Activated CD4-positive, alpha-beta T cell treated with anti-CD3 and anti-CD28 coated beads, Interleukin-2, amount 10 ng/mL, durations not matched to agents 7 days and 5 days (primary cell): ENCODE measurements at regions not wholly inside any gene's neighbourhood (a gene's known extent, or its start where the extent isn't known, plus 50 kb on each side); places are given as distances from the start of the nearest gene placed in this dataset.
"Not testable (repeated sequence)": the region's sequence is repeated elsewhere in the genome, so short reads cannot be mapped to it uniquely, and the experiment has no call there.

Source experiments
- CTCF ChIA-PET: fragments of 350-600 bp; sonication (Branson Sonifier 250); formaldehyde crosslinking; loops from one replicate; lab custom pipeline; 2021; ENCODE audit warnings: antibody characterized with exemption; lab: Charles Lee
- POLR2A ChIA-PET: fragments of 350-600 bp; sonication (Branson Sonifier 250); formaldehyde crosslinking; loops from one replicate; lab custom pipeline; 2021; ENCODE audit warnings: antibody characterized with exemption; lab: Charles Lee
- DNase-seq: peaks from one replicate; pipeline ENCODE4 v3.0.0-alpha.2; 2020
- H3K27ac Mint-ChIP-seq: one replicate; pipeline ENCODE4 v1.8.0; 2021; ENCODE audit warnings: mild to moderate bottlenecking, moderate library complexity, mixed read lengths
- H3K27me3 Mint-ChIP-seq: one replicate; pipeline ENCODE4 v1.8.0; 2021; ENCODE audit warnings: mixed read lengths
- H3K36me3 Mint-ChIP-seq: one replicate; pipeline ENCODE4 v1.8.0; 2021; ENCODE audit warnings: low read depth, mixed read lengths
- H3K4me1 Mint-ChIP-seq: one replicate; pipeline ENCODE4 v1.8.0; 2021; ENCODE audit warnings: mixed read lengths
- H3K4me3 Mint-ChIP-seq: one replicate; pipeline ENCODE4 v1.8.0; 2021; ENCODE audit warnings: mild to moderate bottlenecking, moderate library complexity, mixed read lengths
- H3K9me3 Mint-ChIP-seq: one replicate; pipeline ENCODE4 v1.8.0; 2021; ENCODE audit warnings: mixed read lengths

GRCh38 chr2:87669633-87670231 is 78.2 kb upstream of the PLGLB2 start:
- CTCF ChIA-PET, POLR2A ChIA-PET, H3K36me3 Mint-ChIP-seq, DNase-seq, H3K4me1 Mint-ChIP-seq, H3K9me3 Mint-ChIP-seq, H3K27ac Mint-ChIP-seq, H3K27me3 Mint-ChIP-seq, H3K4me3 Mint-ChIP-seq: not testable (repeated sequence)

GRCh38 chr2:87672404-87672803 is 75.5 kb upstream of the PLGLB2 start:
- CTCF ChIA-PET, H3K27me3 Mint-ChIP-seq, H3K4me3 Mint-ChIP-seq, H3K36me3 Mint-ChIP-seq, H3K4me1 Mint-ChIP-seq, H3K9me3 Mint-ChIP-seq, H3K27ac Mint-ChIP-seq, POLR2A ChIA-PET, DNase-seq: not testable (repeated sequence)

DNA sequence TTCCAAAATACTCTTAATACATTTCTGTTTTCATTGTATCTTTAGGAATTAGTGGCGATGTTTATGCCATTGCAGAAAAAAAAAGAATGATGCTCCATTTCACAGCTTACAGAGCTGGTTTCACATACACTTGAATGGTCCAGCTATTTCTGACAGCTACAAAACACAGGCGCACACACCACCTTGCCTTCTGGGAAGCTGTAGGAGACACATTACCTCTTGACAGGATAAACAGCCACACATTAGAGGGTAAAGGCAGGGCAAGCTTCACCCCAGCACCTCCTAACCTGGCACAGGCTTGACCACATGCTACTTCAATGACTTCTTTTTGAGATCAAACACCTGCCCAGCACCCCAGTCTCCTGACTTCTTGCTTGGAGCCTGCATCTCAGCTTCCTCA is 73.2 kb upstream of the PLGLB2 start:
- CTCF ChIA-PET, H3K27ac Mint-ChIP-seq, H3K4me1 Mint-ChIP-seq, H3K36me3 Mint-ChIP-seq, POLR2A ChIA-PET, DNase-seq, H3K4me3 Mint-ChIP-seq, H3K27me3 Mint-ChIP-seq, H3K9me3 Mint-ChIP-seq: not testable (repeated sequence)

GRCh38 chr2:87675487-87675886 is 72.4 kb upstream of the PLGLB2 start:
- H3K9me3 Mint-ChIP-seq, H3K4me3 Mint-ChIP-seq, H3K4me1 Mint-ChIP-seq, POLR2A ChIA-PET, H3K27me3 Mint-ChIP-seq, H3K36me3 Mint-ChIP-seq, H3K27ac Mint-ChIP-seq, DNase-seq, CTCF ChIA-PET: not testable (repeated sequence)

DNA sequence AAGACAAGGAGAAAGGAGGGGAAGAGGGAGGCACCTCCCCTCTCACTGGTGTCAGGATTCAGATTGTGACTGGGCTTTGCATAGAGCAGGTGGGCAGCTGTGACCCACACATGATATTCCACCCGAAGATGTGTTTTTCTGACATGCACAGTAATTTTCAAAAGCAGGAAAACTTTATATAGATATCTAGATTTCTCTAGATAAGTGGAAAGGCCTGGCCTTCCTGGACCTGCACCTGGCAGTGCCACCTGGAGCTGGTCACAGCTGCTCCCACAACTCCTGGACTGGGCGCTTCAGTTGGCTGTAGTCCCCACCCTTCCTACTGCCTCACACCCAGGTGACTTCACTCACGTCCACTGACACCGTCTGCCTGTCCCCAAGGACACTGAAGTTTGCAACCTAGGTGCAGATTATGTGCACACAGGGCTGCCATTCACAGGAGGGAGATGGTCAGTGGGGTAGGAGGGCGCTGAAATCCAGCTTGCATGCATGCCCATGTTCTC is 70.4 kb upstream of the PLGLB2 start:
- H3K9me3 Mint-ChIP-seq, CTCF ChIA-PET, H3K4me3 Mint-ChIP-seq, H3K27ac Mint-ChIP-seq, H3K36me3 Mint-ChIP-seq, H3K4me1 Mint-ChIP-seq, DNase-seq, POLR2A ChIA-PET, H3K27me3 Mint-ChIP-seq: not testable (repeated sequence)

DNA sequence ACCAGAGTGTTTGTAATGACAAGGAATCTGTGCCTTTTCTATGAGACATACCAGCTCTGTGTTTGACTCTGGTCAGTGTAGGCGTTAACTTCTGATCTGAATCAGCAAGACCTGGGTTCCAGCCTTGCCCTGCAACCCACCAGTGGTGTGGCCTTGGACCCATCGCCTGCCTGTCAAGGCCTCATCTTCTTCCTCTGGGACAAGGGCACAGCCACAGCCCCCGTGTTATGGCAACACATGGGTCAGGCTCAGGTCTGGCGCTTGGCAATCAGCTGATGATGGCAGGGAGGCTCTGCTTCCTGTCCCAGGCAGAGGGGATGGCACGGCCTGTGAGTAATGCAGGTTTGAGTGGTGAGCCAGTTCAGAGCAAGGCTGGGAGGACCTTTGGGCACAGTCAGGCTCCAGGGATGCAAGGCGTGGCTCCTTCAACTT is 69.1 kb upstream of the PLGLB2 start:
- H3K27me3 Mint-ChIP-seq, DNase-seq, H3K4me1 Mint-ChIP-seq, H3K36me3 Mint-ChIP-seq, H3K4me3 Mint-ChIP-seq, H3K9me3 Mint-ChIP-seq, POLR2A ChIA-PET, CTCF ChIA-PET, H3K27ac Mint-ChIP-seq: not testable (repeated sequence)

GRCh38 chr2:87679950-87680349 is 67.9 kb upstream of the PLGLB2 start:
- CTCF ChIA-PET, POLR2A ChIA-PET, H3K4me1 Mint-ChIP-seq, H3K27ac Mint-ChIP-seq, H3K36me3 Mint-ChIP-seq, H3K4me3 Mint-ChIP-seq, H3K27me3 Mint-ChIP-seq, DNase-seq, H3K9me3 Mint-ChIP-seq: not testable (repeated sequence)

GRCh38 chr2:87680691-87681090 is 67.2 kb upstream of the PLGLB2 start:
- CTCF ChIA-PET, H3K4me1 Mint-ChIP-seq, H3K4me3 Mint-ChIP-seq, H3K27me3 Mint-ChIP-seq, H3K9me3 Mint-ChIP-seq, H3K27ac Mint-ChIP-seq, POLR2A ChIA-PET, H3K36me3 Mint-ChIP-seq, DNase-seq: not testable (repeated sequence)

GRCh38 chr2:87683451-87683850 is 64.4 kb upstream of the PLGLB2 start:
- H3K4me3 Mint-ChIP-seq, H3K4me1 Mint-ChIP-seq, DNase-seq, POLR2A ChIA-PET, CTCF ChIA-PET, H3K36me3 Mint-ChIP-seq, H3K9me3 Mint-ChIP-seq, H3K27me3 Mint-ChIP-seq, H3K27ac Mint-ChIP-seq: not testable (repeated sequence)

DNA sequence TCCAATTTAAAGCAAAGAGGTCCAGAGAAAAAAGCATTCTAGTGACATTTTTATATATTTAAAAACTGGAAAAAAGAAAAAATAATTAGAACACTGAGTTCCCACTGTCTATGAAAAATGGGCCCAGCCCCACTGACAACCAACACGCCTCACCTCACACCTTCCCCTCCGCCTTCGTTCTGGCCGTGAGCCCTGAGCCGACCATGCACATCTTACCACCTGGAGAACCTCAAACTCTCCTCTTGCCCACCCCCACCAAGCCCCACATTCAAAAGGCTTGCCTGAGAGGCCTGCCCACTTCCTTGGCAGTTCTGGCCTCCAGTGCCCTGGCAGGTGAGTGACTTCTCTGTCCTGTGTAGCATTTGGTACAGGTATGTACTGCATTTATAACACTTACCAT is 63.9 kb upstream of the PLGLB2 start:
- H3K4me3 Mint-ChIP-seq, POLR2A ChIA-PET, CTCF ChIA-PET: not testable (repeated sequence)

GRCh38 chr2:87685558-87685957 is 62.3 kb upstream of the PLGLB2 start:
- DNase-seq, H3K27ac Mint-ChIP-seq, POLR2A ChIA-PET, CTCF ChIA-PET, H3K9me3 Mint-ChIP-seq, H3K36me3 Mint-ChIP-seq, H3K4me3 Mint-ChIP-seq, H3K27me3 Mint-ChIP-seq, H3K4me1 Mint-ChIP-seq: not testable (repeated sequence)

More for the DNA sequence above, 63.9 kb upstream of the PLGLB2 start:
- H3K36me3 Mint-ChIP-seq, H3K27ac Mint-ChIP-seq, H3K4me1 Mint-ChIP-seq, H3K9me3 Mint-ChIP-seq, H3K27me3 Mint-ChIP-seq, DNase-seq: not testable (repeated sequence)

DNA sequence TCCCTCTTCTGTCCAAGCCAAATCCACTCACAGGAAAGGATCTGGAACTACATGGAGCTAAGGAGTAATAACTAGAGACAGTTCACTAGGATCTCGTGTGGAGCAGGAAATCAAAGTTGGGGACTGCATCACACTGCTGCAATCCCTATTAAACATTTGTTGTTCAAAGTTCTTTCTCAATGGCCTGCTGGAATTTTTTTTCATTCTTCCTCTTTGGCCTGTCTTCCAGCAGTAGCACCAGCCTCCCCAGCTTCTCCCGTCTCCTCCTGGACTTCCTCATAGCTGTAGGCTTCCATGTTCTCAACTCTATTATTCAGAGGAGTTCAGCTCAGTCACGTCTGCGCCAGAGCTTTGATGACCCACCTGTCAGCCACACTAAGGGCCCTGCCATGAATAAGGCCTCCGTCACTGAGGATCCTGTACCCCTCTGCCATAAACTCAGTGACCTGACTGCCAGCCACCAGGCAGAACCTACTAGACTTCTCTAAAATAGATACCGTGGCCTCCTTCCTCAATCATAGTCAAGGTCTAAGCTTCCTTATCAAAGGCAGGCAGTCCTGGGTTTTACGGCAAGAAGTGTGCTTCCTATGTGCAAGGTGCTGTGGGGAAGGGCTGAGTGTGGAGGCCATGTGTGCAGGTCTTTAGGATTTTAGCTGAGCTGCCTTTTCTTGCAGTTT is 60.9 kb upstream of the PLGLB2 start:
- CTCF ChIA-PET, H3K27me3 Mint-ChIP-seq, H3K9me3 Mint-ChIP-seq, H3K27ac Mint-ChIP-seq, H3K4me1 Mint-ChIP-seq, H3K4me3 Mint-ChIP-seq, DNase-seq, POLR2A ChIA-PET, H3K36me3 Mint-ChIP-seq: not testable (repeated sequence)

GRCh38 chr2:87687550-87688270 is 60.2 kb upstream of the PLGLB2 start:
- not testable (repeated sequence) for H3K27ac Mint-ChIP-seq

More at GRCh38 chr2:87687550-87688270, 60.2 kb upstream of the PLGLB2 start:
- H3K9me3 Mint-ChIP-seq, H3K36me3 Mint-ChIP-seq, POLR2A ChIA-PET, H3K4me1 Mint-ChIP-seq, DNase-seq, CTCF ChIA-PET, H3K27me3 Mint-ChIP-seq, H3K4me3 Mint-ChIP-seq: not testable (repeated sequence)
